ENCODE measurements at regions not wholly inside any gene's neighbourhood (a gene's known extent, or its start where the extent isn't known, plus 50 kb on each side); places are given as distances from the start of the nearest gene placed in this dataset.

DNA sequence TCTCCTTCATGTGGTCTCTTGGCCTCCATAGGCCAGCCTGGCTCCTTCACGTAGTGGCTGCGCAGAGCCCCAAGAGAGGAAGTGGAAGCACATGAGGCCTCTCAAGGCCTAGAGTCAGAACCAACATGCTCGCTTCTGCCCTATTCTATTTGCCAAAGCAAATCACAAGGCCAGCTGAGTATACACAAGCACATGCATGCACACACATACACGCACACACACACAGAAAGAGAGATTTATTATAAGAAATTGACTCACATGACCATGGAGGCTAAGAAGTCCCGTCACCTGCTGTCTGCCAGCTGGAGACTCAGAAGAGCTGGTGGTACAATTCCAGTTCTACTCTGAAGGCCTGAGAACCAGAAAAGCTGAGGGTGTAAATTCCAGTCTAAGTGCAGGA is 64.3 kb upstream of the NRP1 start (continued):
- TF ChIP-seq, protein P1, sequence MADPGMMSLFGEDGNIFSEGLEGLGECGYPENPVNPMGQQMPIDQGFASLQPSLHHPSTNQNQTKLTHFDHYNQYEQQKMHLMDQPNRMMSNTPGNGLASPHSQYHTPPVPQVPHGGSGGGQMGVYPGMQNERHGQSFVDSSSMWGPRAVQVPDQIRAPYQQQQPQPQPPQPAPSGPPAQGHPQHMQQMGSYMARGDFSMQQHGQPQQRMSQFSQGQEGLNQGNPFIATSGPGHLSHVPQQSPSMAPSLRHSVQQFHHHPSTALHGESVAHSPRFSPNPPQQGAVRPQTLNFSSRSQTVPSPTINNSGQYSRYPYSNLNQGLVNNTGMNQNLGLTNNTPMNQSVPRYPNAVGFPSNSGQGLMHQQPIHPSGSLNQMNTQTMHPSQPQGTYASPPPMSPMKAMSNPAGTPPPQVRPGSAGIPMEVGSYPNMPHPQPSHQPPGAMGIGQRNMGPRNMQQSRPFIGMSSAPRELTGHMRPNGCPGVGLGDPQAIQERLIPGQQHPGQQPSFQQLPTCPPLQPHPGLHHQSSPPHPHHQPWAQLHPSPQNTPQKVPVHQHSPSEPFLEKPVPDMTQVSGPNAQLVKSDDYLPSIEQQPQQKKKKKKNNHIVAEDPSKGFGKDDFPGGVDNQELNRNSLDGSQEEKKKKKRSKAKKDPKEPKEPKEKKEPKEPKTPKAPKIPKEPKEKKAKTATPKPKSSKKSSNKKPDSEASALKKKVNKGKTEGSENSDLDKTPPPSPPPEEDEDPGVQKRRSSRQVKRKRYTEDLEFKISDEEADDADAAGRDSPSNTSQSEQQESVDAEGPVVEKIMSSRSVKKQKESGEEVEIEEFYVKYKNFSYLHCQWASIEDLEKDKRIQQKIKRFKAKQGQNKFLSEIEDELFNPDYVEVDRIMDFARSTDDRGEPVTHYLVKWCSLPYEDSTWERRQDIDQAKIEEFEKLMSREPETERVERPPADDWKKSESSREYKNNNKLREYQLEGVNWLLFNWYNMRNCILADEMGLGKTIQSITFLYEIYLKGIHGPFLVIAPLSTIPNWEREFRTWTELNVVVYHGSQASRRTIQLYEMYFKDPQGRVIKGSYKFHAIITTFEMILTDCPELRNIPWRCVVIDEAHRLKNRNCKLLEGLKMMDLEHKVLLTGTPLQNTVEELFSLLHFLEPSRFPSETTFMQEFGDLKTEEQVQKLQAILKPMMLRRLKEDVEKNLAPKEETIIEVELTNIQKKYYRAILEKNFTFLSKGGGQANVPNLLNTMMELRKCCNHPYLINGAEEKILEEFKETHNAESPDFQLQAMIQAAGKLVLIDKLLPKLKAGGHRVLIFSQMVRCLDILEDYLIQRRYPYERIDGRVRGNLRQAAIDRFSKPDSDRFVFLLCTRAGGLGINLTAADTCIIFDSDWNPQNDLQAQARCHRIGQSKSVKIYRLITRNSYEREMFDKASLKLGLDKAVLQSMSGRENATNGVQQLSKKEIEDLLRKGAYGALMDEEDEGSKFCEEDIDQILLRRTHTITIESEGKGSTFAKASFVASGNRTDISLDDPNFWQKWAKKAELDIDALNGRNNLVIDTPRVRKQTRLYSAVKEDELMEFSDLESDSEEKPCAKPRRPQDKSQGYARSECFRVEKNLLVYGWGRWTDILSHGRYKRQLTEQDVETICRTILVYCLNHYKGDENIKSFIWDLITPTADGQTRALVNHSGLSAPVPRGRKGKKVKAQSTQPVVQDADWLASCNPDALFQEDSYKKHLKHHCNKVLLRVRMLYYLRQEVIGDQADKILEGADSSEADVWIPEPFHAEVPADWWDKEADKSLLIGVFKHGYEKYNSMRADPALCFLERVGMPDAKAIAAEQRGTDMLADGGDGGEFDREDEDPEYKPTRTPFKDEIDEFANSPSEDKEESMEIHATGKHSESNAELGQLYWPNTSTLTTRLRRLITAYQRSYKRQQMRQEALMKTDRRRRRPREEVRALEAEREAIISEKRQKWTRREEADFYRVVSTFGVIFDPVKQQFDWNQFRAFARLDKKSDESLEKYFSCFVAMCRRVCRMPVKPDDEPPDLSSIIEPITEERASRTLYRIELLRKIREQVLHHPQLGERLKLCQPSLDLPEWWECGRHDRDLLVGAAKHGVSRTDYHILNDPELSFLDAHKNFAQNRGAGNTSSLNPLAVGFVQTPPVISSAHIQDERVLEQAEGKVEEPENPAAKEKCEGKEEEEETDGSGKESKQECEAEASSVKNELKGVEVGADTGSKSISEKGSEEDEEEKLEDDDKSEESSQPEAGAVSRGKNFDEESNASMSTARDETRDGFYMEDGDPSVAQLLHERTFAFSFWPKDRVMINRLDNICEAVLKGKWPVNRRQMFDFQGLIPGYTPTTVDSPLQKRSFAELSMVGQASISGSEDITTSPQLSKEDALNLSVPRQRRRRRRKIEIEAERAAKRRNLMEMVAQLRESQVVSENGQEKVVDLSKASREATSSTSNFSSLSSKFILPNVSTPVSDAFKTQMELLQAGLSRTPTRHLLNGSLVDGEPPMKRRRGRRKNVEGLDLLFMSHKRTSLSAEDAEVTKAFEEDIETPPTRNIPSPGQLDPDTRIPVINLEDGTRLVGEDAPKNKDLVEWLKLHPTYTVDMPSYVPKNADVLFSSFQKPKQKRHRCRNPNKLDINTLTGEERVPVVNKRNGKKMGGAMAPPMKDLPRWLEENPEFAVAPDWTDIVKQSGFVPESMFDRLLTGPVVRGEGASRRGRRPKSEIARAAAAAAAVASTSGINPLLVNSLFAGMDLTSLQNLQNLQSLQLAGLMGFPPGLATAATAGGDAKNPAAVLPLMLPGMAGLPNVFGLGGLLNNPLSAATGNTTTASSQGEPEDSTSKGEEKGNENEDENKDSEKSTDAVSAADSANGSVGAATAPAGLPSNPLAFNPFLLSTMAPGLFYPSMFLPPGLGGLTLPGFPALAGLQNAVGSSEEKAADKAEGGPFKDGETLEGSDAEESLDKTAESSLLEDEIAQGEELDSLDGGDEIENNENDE (IDR thresholded peaks at IDR 0.05; ENCODE audit: insufficient replicate concordance, low read length): no peak
- no peak for TF ChIP-seq SP1 (IDR thresholded peaks at IDR 0.05; ENCODE audit: low read depth, low read length)

Data from H1 (cell line).